ENCODE measurements at regions not wholly inside any gene's neighbourhood (a gene's known extent, or its start where the extent isn't known, plus 50 kb on each side); places are given as distances from the start of the nearest gene placed in this dataset.
A peak's percentile ranks its signal among the peaks of the same experiment; 100 is the strongest.
"Not testable (repeated sequence)": the region's sequence is repeated elsewhere in the genome, so short reads cannot be mapped to it uniquely, and the experiment has no call there.

- no peak for DNase-seq (ENCODE audit: low read depth in 2 of 2)
Measured at GRCh38 chr12:42733911-42734310, 144.4 kb upstream of the PRICKLE1 start.

GRCh38 chr12:42732908-42733411, 143.4 kb upstream of the PRICKLE1 start:
- no peak for DNase-seq (ENCODE audit: low read depth in 2 of 2)

DNA sequence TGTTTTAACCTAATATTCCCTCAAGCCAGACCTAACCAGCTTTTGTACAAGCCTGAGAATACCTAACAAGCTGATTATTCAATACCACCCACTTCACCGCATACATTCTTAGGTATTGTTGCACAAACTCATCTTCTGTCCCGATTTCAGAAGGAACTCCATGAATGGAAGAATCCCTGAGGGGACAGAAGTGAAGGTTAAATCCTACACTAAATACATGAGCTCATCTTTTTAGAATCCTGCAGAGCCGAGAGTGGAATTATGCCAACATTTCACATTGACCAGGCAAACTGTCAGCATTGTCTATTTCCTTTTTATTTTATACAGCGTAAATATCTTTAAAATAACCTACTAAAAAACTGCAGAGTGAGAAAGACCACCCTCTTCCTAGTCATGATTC, 140.7 kb upstream of the PRICKLE1 start:
- DNase-seq (ENCODE audit: low read depth in 2 of 2) = no peak

GRCh38 chr12:42729535-42729900, 140.0 kb upstream of the PRICKLE1 start:
- DNase-seq (ENCODE audit: low read depth in 2 of 2) = no peak

DNA sequence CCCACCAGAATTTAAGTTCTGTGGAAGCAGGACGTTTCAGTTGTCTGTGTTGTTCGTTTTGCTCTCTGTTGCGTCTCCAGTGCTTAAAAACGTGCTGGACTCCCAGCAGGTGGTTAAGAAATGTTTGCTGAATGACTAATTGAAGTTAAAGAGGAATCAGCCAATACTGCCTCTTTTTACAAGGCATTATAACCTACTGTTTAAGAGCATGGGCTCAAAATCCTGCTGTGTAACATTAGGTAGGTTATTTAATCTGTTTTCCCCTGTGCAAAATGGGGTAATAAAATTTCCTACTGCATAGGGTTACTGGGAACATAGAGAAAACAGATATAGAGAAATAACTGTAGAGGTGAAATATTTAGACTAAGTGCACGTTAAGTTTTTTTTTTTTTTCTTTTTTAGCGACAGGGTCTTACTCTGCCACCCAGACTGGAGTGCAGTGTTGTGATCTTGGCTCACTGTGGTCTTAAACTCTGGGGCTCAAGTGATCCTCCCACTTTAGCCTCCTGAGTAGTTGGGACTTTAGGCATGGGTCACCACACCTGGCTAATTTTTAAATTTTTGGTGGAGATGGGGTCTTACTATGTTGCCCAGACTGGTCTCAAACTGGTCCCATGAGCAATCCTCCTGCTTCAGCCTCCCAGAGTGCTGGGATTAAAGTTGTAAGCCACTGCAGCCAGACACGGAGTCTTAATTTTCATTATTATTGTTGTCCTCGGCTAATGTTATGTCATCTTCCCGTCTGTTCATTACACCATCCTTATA, 139.4 kb upstream of the PRICKLE1 start:
- DNase-seq (ENCODE audit: low read depth in 2 of 2) = no peak

GRCh38 chr12:42728287-42728686, 138.7 kb upstream of the PRICKLE1 start:
- no peak for DNase-seq (ENCODE audit: low read depth in 2 of 2)

DNA sequence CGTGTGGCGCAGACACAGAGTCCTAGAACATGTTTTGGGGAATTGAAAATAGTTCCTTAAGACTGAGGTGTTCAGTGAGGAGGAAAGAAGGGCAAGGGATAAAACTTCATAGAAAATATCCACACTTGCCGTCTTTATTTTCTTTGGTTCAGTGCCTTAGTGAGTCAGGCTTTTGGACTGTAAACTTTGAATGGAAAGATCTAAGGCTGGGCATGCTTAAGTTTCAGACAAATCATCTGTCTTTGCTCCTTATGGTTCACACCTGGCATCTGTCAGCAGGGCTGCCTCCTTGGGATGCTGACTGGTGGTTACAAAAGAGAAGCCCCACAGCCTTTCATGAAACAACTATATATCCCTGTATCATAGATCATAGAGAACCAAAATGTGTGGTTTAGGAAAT, 136.3 kb upstream of the PRICKLE1 start:
- DNase-seq (ENCODE audit: low read depth in 2 of 2) = no peak

GRCh38 chr12:42716491-42716891, 126.9 kb upstream of the PRICKLE1 start:
- peak in 1 of 2 donors; percentile 12 for DNase-seq (ENCODE audit: low read depth in 2 of 2)

GRCh38 chr12:42713566-42713965, 124.0 kb upstream of the PRICKLE1 start:
- not testable (repeated sequence) for DNase-seq (ENCODE audit: low read depth in 2 of 2)

DNA sequence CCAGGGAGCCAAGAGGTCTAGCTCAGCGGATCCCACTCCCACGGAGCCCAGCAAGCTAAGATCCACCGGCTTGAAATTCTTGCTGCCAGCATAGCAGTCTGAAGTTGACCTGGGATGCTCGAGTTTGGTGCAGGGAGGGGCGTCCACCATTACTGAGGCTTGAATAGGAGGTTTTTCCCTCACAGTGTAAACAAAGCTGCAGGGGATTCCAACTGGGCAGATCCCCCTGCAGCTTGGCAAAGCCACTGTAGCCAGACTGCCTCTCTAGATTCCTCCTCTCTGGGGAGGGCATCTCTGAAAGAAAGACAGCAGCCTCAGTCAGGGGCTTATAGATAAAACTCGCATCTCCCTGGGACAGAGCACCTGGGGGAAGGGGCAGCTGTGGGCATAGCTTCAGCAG, 118.8 kb upstream of the PRICKLE1 start:
- DNase-seq (ENCODE audit: low read depth in 2 of 2) = not testable (repeated sequence)

- no peak for DNase-seq (ENCODE audit: low read depth in 2 of 2)
Measured at GRCh38 chr12:42707312-42708226, 118.0 kb upstream of the PRICKLE1 start.

DNA sequence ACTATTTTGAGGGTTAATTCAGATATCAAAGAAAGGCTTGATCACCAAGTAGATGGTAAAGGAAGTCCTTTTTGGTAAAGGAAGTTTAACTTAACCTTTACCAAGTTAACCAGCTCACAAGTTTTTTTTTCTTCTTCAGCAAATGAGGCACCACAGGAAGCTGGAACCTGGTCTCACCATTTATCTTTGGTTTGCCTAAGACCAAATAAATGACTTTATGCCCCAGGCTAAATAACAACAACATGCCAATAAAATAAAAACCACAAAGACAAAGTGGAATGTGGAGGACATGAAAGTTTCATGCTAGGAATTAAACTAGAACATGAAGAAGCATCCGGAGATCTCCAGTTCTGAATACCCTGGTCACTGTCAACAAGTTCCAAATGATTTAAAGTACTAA, 116.8 kb upstream of the PRICKLE1 start:
- DNase-seq (ENCODE audit: low read depth in 2 of 2) = no peak

- peak in 1 of 2 donors; percentile 57 for DNase-seq (ENCODE audit: low read depth in 2 of 2)
Measured at GRCh38 chr12:42705863-42706262, 116.3 kb upstream of the PRICKLE1 start.

GRCh38 chr12:42704810-42705401, 115.4 kb upstream of the PRICKLE1 start:
- DNase-seq (ENCODE audit: low read depth in 2 of 2) = no peak

- DNase-seq (ENCODE audit: low read depth in 2 of 2) = no peak
Measured at GRCh38 chr12:42704340-42704739, 114.8 kb upstream of the PRICKLE1 start.

DNA sequence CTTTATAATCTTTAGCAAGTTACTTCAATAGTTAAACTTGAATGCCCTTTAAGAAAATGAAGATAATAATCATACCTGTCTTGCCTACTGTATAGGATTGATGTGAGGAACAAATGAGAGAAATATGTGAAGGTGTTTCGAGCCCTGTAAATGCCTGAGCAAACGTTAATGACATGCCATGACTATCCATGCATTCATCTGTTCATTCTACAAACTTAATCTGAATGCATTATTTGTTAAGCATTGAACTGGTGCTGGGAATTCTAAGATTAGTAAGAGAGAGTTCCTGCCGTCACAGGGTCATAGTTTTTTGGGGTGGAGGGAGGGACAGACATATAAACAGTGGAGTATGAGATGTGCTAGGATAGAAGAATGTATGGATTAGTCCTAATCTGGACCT, 111.5 kb upstream of the PRICKLE1 start:
- no peak for DNase-seq (ENCODE audit: low read depth in 2 of 2)

GRCh38 chr12:42698213-42698612, 108.7 kb upstream of the PRICKLE1 start:
- no peak for DNase-seq (ENCODE audit: low read depth in 2 of 2)

- DNase-seq (ENCODE audit: low read depth in 2 of 2) = peak in 1 of 2 donors; percentile 16
Measured at GRCh38 chr12:42696406-42697149, 107.0 kb upstream of the PRICKLE1 start.

DNA sequence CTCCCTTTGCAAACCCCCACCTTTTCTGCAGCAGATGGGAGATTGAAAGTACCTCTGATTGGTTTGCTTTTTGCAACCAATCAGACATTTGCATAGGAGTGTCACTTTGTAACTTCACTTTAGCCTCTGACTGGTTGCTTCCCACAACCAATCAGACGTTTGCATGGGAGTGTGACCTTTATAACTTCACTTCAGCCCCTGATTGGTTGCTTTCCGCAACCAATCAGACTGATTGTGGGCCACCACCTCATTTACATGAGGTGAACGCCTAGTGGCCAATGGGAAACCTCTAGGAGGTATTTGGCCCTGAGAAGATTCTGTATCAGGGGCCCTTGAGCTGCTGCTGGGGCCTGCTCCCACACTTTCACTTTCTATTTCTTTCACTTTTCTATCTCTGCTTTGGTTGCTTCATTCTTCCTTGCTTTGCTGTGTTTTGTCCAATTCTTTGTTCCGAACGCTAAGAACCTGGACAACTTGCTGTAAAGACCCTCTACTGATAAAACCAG, 106.0 kb upstream of the PRICKLE1 start:
- no peak for DNase-seq (ENCODE audit: low read depth in 2 of 2)

GRCh38 chr12:42692749-42693148, 103.2 kb upstream of the PRICKLE1 start:
- no peak for DNase-seq (ENCODE audit: low read depth in 2 of 2)

GRCh38 chr12:42691991-42692557, 102.5 kb upstream of the PRICKLE1 start:
- no peak for DNase-seq (ENCODE audit: low read depth in 2 of 2)

Measured in lung microvascular endothelial cell (primary cell).